ENCODE measurements at regions not wholly inside any gene's neighbourhood (a gene's known extent, or its start where the extent isn't known, plus 50 kb on each side); places are given as distances from the start of the nearest gene placed in this dataset.

GRCh38 chr4:67019686-67020437 lies 525.4 kb downstream of the CENPC start:
- intact Hi-C loops (cut with micrococcal nuclease; ENCODE audit: unreplicated experiment) (no loop called here), in situ Hi-C loops (cut with HindIII; ENCODE audit: low pct_unique_long_range_greater_than_20kb, low sequenced_read_pairs) (no loop called here)
- CTCF ChIA-PET: no interaction called here
- H3K27me3 ChIP-seq (ENCODE audit: control insufficient read depth, insufficient read depth, low read length): no peaks in the 10 kb centered on the region
- H3K9me3 ChIP-seq (ENCODE audit: control insufficient read depth, insufficient read depth, low read depth, low read length): no peaks in the 10 kb centered on the region
- no TSS peak for BruUV-seq (replicated peaks)
- no peaks in the 10 kb centered on the region for H3K4me1 ChIP-seq (ENCODE audit: control insufficient read depth, insufficient read depth, low read length)
- no peak for DNase-seq (ENCODE audit: low read depth, low spot score)
- H3K36me3 ChIP-seq (ENCODE audit: control insufficient read depth, insufficient read depth, low read length): no peaks in the 10 kb centered on the region
- no peak overlapping the region for H3K4me3 ChIP-seq (ENCODE audit: low read depth in 2 of 2, low read length in 2 of 2)
- TF ChIP-seq CTCF (IDR thresholded peaks at IDR 0.05) (no peak), TCF7L2 (IDR thresholded peaks at IDR 0.05; ENCODE audit: low read depth, low read length) (no peak), SIN3A (IDR thresholded peaks at IDR 0.05; ENCODE audit: borderline replicate concordance, insufficient read depth, low read depth, low read length) (no peak), POLR2AphosphoS5 (IDR thresholded peaks at IDR 0.05; ENCODE audit: low read depth, low read length) (no peak), REST (IDR thresholded peaks at IDR 0.05; ENCODE audit: insufficient read depth in 1 of 2, low read depth in 2 of 2, low read length in 1 of 2) (no peak)
- ATAC-seq: no peak
- no peak overlapping the region for H3K27ac ChIP-seq (ENCODE audit: low read length)
- POLR2A ChIA-PET: no interaction called here

- no peaks in the 10 kb centered on the region for H3K9me3 ChIP-seq (ENCODE audit: control insufficient read depth, insufficient read depth, low read depth, low read length)
- no peak for TF ChIP-seq REST (IDR thresholded peaks at IDR 0.05; ENCODE audit: insufficient read depth in 1 of 2, low read depth in 2 of 2, low read length in 1 of 2)
- TF ChIP-seq TCF7L2 (IDR thresholded peaks at IDR 0.05; ENCODE audit: low read depth, low read length): no peak
- TF ChIP-seq CTCF (IDR thresholded peaks at IDR 0.05): no peak
- TF ChIP-seq SIN3A (IDR thresholded peaks at IDR 0.05; ENCODE audit: borderline replicate concordance, insufficient read depth, low read depth, low read length): no peak
- TF ChIP-seq POLR2AphosphoS5 (IDR thresholded peaks at IDR 0.05; ENCODE audit: low read depth, low read length): no peak
- H3K36me3 ChIP-seq (ENCODE audit: control insufficient read depth, insufficient read depth, low read length): no peaks in the 10 kb centered on the region
- DNase-seq (ENCODE audit: low read depth, low spot score) (no peak), ATAC-seq (no peak)
- POLR2A ChIA-PET: no interaction called here
- CTCF ChIA-PET: no interaction called here
- H3K27me3 ChIP-seq (ENCODE audit: control insufficient read depth, insufficient read depth, low read length): no peaks in the 10 kb centered on the region
- no peak overlapping the region for H3K4me3 ChIP-seq (ENCODE audit: low read depth in 2 of 2, low read length in 2 of 2)
- intact Hi-C loops (cut with micrococcal nuclease; ENCODE audit: unreplicated experiment): no loop called here
- no TSS peak for BruUV-seq (replicated peaks)
- H3K4me1 ChIP-seq (ENCODE audit: control insufficient read depth, insufficient read depth, low read length): no peaks in the 10 kb centered on the region
- H3K27ac ChIP-seq (ENCODE audit: low read length): no peak overlapping the region
- in situ Hi-C loops (cut with HindIII; ENCODE audit: low pct_unique_long_range_greater_than_20kb, low sequenced_read_pairs): no loop called here
These were observed 530.7 kb downstream of the CENPC start for GRCh38 chr4:67014592-67014991.

Measured in Panc1 (cell line).